ENCODE measurements at regions not wholly inside any gene's neighbourhood (a gene's known extent, or its start where the extent isn't known, plus 50 kb on each side); places are given as distances from the start of the nearest gene placed in this dataset.

DNA sequence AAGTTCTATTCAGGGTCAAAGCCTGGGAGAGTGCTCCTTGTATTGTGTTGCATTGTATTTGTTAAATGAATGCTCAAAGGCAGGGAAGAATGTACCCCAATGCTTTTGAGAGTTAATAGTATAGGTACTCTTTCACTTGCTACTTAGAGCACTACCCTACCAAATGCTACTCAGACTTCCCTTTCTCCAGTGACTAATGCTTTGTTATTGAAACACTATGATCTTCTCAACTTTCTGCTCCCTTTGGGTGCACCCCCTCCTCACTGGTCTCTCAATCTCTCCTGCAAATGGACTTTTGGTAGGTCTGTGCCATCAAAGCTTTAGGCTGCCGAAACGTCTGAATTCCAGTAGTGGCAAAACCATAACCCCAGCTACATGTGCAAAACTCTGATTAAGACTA is 177.7 kb upstream of the AHR start:
- Histone ChIP-seq H3K9me3 (no peaks in the 10 kb centered on the region), H3K27ac (no peak overlapping the region), H3K36me3 (no peaks in the 10 kb centered on the region), H3K4me3 (no peak overlapping the region), H3K27me3 (no peaks in the 10 kb centered on the region), H3K4me1 (no peaks in the 10 kb centered on the region)
- TF ChIP-seq POLR2A (IDR thresholded peaks at IDR 0.05) (no peak), POLR2AphosphoS5 (IDR thresholded peaks at IDR 0.05) (no peak)
- TF ChIP-seq, protein P1, sequence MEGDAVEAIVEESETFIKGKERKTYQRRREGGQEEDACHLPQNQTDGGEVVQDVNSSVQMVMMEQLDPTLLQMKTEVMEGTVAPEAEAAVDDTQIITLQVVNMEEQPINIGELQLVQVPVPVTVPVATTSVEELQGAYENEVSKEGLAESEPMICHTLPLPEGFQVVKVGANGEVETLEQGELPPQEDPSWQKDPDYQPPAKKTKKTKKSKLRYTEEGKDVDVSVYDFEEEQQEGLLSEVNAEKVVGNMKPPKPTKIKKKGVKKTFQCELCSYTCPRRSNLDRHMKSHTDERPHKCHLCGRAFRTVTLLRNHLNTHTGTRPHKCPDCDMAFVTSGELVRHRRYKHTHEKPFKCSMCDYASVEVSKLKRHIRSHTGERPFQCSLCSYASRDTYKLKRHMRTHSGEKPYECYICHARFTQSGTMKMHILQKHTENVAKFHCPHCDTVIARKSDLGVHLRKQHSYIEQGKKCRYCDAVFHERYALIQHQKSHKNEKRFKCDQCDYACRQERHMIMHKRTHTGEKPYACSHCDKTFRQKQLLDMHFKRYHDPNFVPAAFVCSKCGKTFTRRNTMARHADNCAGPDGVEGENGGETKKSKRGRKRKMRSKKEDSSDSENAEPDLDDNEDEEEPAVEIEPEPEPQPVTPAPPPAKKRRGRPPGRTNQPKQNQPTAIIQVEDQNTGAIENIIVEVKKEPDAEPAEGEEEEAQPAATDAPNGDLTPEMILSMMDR (IDR thresholded peaks at IDR 0.05), result no peak
- no peak for DNase-seq (ENCODE audit: low spot score in 2 of 2)
- intact Hi-C loops (cut with DNase I; ENCODE audit: low total_unique reads), result no loop called here

DNA sequence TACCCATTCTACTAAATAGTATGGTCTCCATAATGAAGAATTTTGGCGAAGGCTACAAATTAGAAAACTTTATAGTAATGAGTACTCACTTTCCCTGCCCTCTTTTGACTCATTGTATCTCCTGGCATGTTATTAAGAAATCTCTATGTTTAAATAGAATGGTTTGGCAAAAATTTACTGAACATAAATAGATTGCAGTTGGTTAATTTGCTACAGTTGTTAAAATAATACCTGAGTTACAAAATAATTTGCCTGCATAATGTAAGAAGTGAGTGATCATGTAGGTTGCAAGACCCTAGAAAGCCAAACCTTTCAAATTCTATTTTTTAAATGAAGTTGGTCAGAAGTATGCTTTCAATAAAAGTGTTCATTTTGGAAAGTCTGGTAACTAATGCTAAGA is 176.8 kb upstream of the AHR start:
- no peak for DNase-seq (ENCODE audit: low spot score in 2 of 2)
- H3K27me3 ChIP-seq, result no peaks in the 10 kb centered on the region
- H3K4me3 ChIP-seq, result no peak overlapping the region
- TF ChIP-seq, protein P1 (IDR thresholded peaks at IDR 0.05), result no peak
- TF ChIP-seq POLR2A (IDR thresholded peaks at IDR 0.05), result no peak
- TF ChIP-seq POLR2AphosphoS5 (IDR thresholded peaks at IDR 0.05), result no peak
- intact Hi-C loops (cut with DNase I; ENCODE audit: low total_unique reads), result no loop called here
- H3K36me3 ChIP-seq, result no peaks in the 10 kb centered on the region
- H3K9me3 ChIP-seq, result no peaks in the 10 kb centered on the region
- no peaks in the 10 kb centered on the region for H3K4me1 ChIP-seq
- no peak overlapping the region for H3K27ac ChIP-seq

DNA sequence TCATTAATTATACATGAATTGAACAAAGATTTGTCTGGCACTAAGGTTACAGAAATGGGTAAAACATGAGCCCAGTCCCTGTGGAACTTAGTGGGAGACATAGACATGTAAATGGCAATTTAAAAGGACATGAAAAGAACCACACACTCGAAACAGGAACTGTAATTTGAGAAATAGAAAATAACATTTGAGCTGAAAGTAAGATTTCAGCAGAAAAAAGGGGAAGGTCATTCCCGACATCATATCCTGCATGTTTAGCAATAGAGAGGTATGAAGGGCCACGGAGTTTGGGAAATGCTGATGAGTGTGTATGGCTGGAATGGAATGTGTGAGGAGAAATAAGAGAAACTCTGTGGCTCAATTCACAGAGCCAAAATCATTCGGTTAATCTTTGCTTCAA is 175.4 kb upstream of the AHR start:
- H3K4me1 ChIP-seq, result no peaks in the 10 kb centered on the region
- no peaks in the 10 kb centered on the region for H3K27me3 ChIP-seq
- H3K27ac ChIP-seq, result no peak overlapping the region
- H3K9me3 ChIP-seq, result no peaks in the 10 kb centered on the region
- intact Hi-C loops (cut with DNase I; ENCODE audit: low total_unique reads), result no loop called here
- H3K4me3 ChIP-seq, result no peak overlapping the region
- H3K36me3 ChIP-seq, result no peaks in the 10 kb centered on the region
- TF ChIP-seq POLR2A (IDR thresholded peaks at IDR 0.05) (no peak), POLR2AphosphoS5 (IDR thresholded peaks at IDR 0.05) (no peak)
- TF ChIP-seq, protein P1 (IDR thresholded peaks at IDR 0.05), result no peak
- DNase-seq (ENCODE audit: low spot score in 2 of 2), result no peak

DNA sequence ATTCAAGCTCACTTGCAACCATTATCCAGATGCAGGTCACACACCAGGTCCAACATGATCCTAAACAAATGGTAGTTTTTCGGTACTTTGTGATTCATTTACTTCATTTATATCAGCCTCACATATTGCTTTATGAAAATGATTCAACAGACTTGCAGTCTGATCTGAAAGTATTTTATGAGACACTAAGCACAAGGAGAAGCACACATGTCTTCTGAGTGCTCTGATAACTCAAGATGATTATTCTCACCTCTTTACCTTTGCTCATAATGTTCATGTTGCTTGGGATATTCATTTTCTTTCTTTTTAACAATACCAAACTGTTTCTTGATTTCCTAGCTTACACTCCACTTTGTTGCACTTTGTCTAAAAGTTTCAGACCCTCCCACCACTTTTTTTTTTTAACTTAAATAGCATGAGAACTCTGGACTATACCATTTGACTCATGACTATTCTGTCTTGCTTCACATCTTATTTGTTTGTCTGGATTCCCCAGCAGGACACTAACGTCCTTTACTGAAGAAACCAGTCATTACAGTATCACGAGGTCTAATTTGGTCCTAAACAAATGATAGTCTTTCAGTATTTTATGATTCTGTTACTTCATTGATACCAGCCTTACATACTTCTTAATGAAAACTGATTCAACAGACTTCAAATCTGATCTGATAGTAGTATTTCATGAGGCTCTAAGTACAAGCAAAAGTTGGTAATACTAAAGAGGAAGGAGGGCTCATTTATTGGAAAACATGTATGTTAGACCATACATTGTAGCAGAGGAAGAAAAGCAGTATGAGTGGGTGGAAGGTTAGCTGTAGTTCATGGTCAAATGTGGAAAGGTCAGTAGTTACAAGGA is 171.8 kb upstream of the AHR start:
- Histone ChIP-seq H3K36me3 (no peaks in the 10 kb centered on the region), H3K9me3 (no peaks in the 10 kb centered on the region), H3K4me1 (no peaks in the 10 kb centered on the region), H3K4me3 (no peak overlapping the region), H3K27ac (no peak overlapping the region), H3K27me3 (no peaks in the 10 kb centered on the region)
- TF ChIP-seq POLR2AphosphoS5 (IDR thresholded peaks at IDR 0.05) (no peak), POLR2A (IDR thresholded peaks at IDR 0.05) (no peak)
- TF ChIP-seq, protein P1 (IDR thresholded peaks at IDR 0.05), result no peak
- no peak for DNase-seq (ENCODE audit: low spot score in 2 of 2)
- intact Hi-C loops (cut with DNase I; ENCODE audit: low total_unique reads), result no loop called here

DNA sequence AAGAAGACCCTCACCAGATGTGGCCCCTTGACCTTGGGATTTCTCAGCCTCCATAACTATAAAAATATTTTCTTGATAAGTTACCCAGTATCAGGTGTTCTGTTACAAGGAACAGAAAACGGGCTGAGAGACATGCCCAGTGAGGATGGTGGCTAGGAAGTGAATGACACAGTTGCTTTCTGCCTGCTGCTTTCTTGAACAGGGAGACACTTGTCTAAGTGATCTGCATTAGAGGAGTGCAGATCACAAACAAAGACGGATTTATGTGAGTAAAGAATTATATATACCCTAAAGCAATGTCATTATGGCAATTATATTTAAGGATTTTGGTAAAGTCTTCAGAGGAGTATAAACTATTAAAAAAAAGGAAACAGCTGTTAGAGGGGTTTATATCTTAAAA is 169.2 kb upstream of the AHR start:
- H3K27ac ChIP-seq, result no peak overlapping the region
- no peaks in the 10 kb centered on the region for H3K36me3 ChIP-seq
- no peaks in the 10 kb centered on the region for H3K4me1 ChIP-seq
- TF ChIP-seq, protein P1 (IDR thresholded peaks at IDR 0.05), result no peak
- TF ChIP-seq POLR2AphosphoS5 (IDR thresholded peaks at IDR 0.05), result no peak
- no peak for TF ChIP-seq POLR2A (IDR thresholded peaks at IDR 0.05)
- DNase-seq (ENCODE audit: low spot score in 2 of 2), result no peak
- intact Hi-C loops (cut with DNase I; ENCODE audit: low total_unique reads), result no loop called here
- H3K4me3 ChIP-seq, result no peak overlapping the region
- no peaks in the 10 kb centered on the region for H3K27me3 ChIP-seq
- H3K9me3 ChIP-seq, result no peaks in the 10 kb centered on the region

Measured in breast epithelium (tissue), 4 donors.